ENCODE measurements at regions not wholly inside any gene's neighbourhood (a gene's known extent, or its start where the extent isn't known, plus 50 kb on each side); places are given as distances from the start of the nearest gene placed in this dataset.
A peak's percentile ranks its signal among the peaks of the same experiment; 100 is the strongest.

DNA sequence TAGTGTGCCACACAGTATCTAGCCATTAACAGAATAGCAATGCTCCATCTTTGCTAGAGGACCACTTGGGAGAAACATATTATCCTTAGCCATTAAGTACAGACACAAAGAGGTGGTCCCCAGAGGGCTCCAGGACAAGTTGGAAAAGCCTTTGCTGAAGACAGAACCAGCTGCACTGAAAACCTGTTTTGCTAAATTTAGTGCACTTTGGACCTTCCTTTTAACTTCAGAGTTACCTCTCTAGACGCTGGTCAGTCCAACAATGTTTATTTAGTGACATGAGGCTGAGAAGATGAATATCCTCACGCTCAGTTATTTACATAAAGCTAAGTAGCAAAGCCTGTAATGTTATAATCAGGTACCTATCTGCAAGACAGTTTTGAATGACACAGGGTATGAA is 265.0 kb upstream of the ZNF608 start (continued):
- TF ChIP-seq ASH2L (IDR thresholded peaks at IDR 0.05; ENCODE audit: insufficient read length, low read depth, low read length): no peak
- TF ChIP-seq FOXA3 (CRISPR knock-in tag; IDR thresholded peaks at IDR 0.05): 0 out of 2 replicates have a peak, but pooled peaks have one; percentile 41
- TF ChIP-seq SIX1 (CRISPR knock-in tag; IDR thresholded peaks at IDR 0.05; ENCODE audit: borderline replicate concordance): no peak
- no peak for TF ChIP-seq RELA (CRISPR knock-in tag; IDR thresholded peaks at IDR 0.05)
- no peak for TF ChIP-seq ZNF121 (CRISPR knock-in tag; IDR thresholded peaks at IDR 0.05)
- TF ChIP-seq ZSCAN30 (CRISPR knock-in tag; IDR thresholded peaks at IDR 0.05): no peak
- TF ChIP-seq NFE2L1 (CRISPR knock-in tag; IDR thresholded peaks at IDR 0.05; ENCODE audit: borderline replicate concordance): no peak
- TF ChIP-seq ZNF569 (CRISPR knock-in tag; IDR thresholded peaks at IDR 0.05; ENCODE audit: borderline replicate concordance): no peak
- TF ChIP-seq GPN1 (CRISPR knock-in tag; IDR thresholded peaks at IDR 0.05; ENCODE audit: borderline replicate concordance): no peak
- no peak for TF ChIP-seq NFE2L2 (IDR thresholded peaks at IDR 0.05; ENCODE audit: low read length)
- TF ChIP-seq HNF4A (CRISPR knock-in tag; IDR thresholded peaks at IDR 0.05): peak; percentile 50
- no peak for TF ChIP-seq NCOA5 (CRISPR knock-in tag; IDR thresholded peaks at IDR 0.05)
- no peak for TF ChIP-seq GATAD1 (CRISPR knock-in tag; IDR thresholded peaks at IDR 0.05)
- TF ChIP-seq TCF7 (IDR thresholded peaks at IDR 0.05; ENCODE audit: low read depth): peak; percentile 36; the same call in 1 of the 2 replicates
- no peak for TF ChIP-seq SMYD3 (CRISPR knock-in tag; IDR thresholded peaks at IDR 0.05)
- TF ChIP-seq KAT2B (IDR thresholded peaks at IDR 0.05; ENCODE audit: borderline replicate concordance, low read depth, low read length): no peak
- no peak for TF ChIP-seq PRDM15 (CRISPR knock-in tag; IDR thresholded peaks at IDR 0.05)
- no peak for TF ChIP-seq HMGXB3 (CRISPR knock-in tag; IDR thresholded peaks at IDR 0.05; ENCODE audit: borderline replicate concordance)
- no peak for TF ChIP-seq MIXL1 (CRISPR knock-in tag; IDR thresholded peaks at IDR 0.05)

Measured in HepG2 (cell line).